Smooth muscle cell (in vitro differentiated cells): ENCODE measurements at regions not wholly inside any gene's neighbourhood (a gene's known extent, or its start where the extent isn't known, plus 50 kb on each side); places are given as distances from the start of the nearest gene placed in this dataset.

Source experiments
- DNase-seq: peaks from one replicate; lab custom pipeline; 2025; ENCODE audit not compliant: unreplicated experiment; lab: John Stamatoyannopoulos, UW
- H2AFZ ChIP-seq: fragments of 200-600 bp; sonication (generic); 2 replicates; pipeline ENCODE4 v1.6.0; 2016; ENCODE audit warnings: antibody characterized with exemption, low read depth, mild to moderate bottlenecking
- H3F3A ChIP-seq: fragments of 200-600 bp; sonication (generic); 2 replicates; pipeline ENCODE4 v1.6.0; 2017; ENCODE audit warnings: antibody characterized with exemption, low read depth
- H3K27ac ChIP-seq: fragments of 200-600 bp; sonication (generic); 2 replicates; pipeline ENCODE4 v1.5.1; 2016; ENCODE audit warnings: low read depth, mild to moderate bottlenecking
- H3K27me3 ChIP-seq: fragments of 200-600 bp; sonication (generic); 2 replicates; pipeline ENCODE4 v1.6.1; 2016; ENCODE audit warnings: low read depth, mild to moderate bottlenecking
- H3K36me3 ChIP-seq: fragments of 200-600 bp; sonication (generic); 2 replicates; pipeline ENCODE4 v1.5.1; 2016; ENCODE audit warnings: low read depth
- H3K4me1 ChIP-seq: fragments of 200-600 bp; sonication (generic); 2 replicates; pipeline ENCODE4 v1.5.1; 2016; ENCODE audit warnings: low read depth
- H3K4me2 ChIP-seq: fragments of 200-600 bp; sonication (generic); 2 replicates; pipeline ENCODE4 v1.6.0; 2016; ENCODE audit warnings: mild to moderate bottlenecking
- H3K4me3 ChIP-seq: fragments of 200-600 bp; sonication (generic); 2 replicates; pipeline ENCODE4 v1.5.1; 2016; ENCODE audit warnings: mild to moderate bottlenecking
- H3K79me2 ChIP-seq: fragments of 200-600 bp; sonication (generic); 2 replicates; pipeline ENCODE4 v1.6.0; 2016; ENCODE audit warnings: low read depth, mild to moderate bottlenecking
- H3K9ac ChIP-seq: fragments of 200-600 bp; sonication (generic); 2 replicates; pipeline ENCODE4 v1.6.0; 2016; ENCODE audit warnings: low read depth
- H3K9me3 ChIP-seq: fragments of 200-600 bp; sonication (generic); replicated peaks from 2 replicates; pipeline ENCODE4 v1.5.1; 2016; ENCODE audit warnings: low read depth
- H4K20me1 ChIP-seq: fragments of 200-600 bp; sonication (generic); 2 replicates; pipeline ENCODE4 v1.6.0; 2016; ENCODE audit warnings: low read depth
- WGBS: methylation state at CpG from one replicate; pipeline ENCODE4 v1.1.7; 2016; ENCODE audit warnings: low lambda C conversion rate; 5-methylcytosine and 5-hydroxymethylcytosine counted together
- TF ChIP-seq, protein P1 (sequence below): fragments of 200-600 bp; sonication (generic); IDR thresholded peaks from 2 replicates; pipeline ENCODE4 v1.5.1; 2017; ENCODE audit warnings: borderline replicate concordance, mild to moderate bottlenecking, antibody characterized with exemption; ENCODE audit not compliant: insufficient read depth, poor library complexity, severe bottlenecking

DNA sequence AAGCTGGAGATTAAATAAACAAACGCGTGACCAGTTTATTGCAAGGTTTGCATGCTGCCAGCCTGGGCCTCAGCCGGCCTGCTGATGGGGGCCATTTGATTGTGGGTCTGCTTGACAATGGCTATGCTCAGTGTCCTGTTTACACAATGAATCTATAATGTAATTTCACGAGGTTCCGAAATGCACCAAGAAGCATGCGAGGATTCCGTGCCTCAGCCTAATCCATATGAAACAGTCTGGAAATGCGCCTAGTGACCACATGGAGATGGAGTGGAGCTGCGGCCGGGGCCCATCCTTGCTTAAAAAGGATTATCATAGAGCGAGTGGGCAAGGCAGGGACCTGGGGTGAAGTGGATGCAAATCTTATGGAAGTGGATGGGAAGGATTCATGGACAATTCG is 382.4 kb downstream of the CDK5RAP2 start:
- 66% methylated on average over 12 of the region's 12 CpGs for WGBS
- TF ChIP-seq, protein P1, sequence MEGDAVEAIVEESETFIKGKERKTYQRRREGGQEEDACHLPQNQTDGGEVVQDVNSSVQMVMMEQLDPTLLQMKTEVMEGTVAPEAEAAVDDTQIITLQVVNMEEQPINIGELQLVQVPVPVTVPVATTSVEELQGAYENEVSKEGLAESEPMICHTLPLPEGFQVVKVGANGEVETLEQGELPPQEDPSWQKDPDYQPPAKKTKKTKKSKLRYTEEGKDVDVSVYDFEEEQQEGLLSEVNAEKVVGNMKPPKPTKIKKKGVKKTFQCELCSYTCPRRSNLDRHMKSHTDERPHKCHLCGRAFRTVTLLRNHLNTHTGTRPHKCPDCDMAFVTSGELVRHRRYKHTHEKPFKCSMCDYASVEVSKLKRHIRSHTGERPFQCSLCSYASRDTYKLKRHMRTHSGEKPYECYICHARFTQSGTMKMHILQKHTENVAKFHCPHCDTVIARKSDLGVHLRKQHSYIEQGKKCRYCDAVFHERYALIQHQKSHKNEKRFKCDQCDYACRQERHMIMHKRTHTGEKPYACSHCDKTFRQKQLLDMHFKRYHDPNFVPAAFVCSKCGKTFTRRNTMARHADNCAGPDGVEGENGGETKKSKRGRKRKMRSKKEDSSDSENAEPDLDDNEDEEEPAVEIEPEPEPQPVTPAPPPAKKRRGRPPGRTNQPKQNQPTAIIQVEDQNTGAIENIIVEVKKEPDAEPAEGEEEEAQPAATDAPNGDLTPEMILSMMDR = no peak

DNA sequence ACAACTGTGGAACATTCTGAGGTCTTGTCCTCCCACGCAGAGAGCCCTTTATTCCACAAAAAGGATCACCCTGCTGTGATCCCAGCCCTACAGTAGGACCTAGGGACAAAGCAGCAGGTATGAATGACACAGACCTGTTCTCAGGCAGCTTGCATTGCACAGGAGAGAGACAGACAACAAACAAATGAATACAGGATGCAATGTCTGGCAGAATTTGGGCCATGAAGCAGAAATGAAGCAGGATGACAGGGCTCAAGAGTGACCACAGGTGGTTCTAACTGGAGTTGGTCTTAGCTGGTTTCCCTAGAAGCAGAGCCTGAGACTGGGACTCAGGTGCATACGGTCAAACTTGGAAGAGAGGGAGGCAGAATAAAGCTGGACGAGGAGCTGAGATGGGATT is 388.8 kb downstream of the CDK5RAP2 start:
- WGBS = 78% methylated on average over 3 of the region's 3 CpGs
- TF ChIP-seq, protein P1 = no peak
- no peaks in the 10 kb centered on the region for H3K9me3 ChIP-seq
- H3K36me3 ChIP-seq = no peaks in the 10 kb centered on the region
- no peaks in the 10 kb centered on the region for H3F3A ChIP-seq
- H3K27me3 ChIP-seq = no peaks in the 10 kb centered on the region
- no peaks in the 10 kb centered on the region for H3K79me2 ChIP-seq
- no peak overlapping the region for H3K9ac ChIP-seq
- H3K4me2 ChIP-seq = no peak overlapping the region
- DNase-seq = no peak
- no peaks in the 10 kb centered on the region for H4K20me1 ChIP-seq
- H3K4me3 ChIP-seq = no peak overlapping the region
- H3K4me1 ChIP-seq = no peaks in the 10 kb centered on the region
- no peak overlapping the region for H2AFZ ChIP-seq
- no peak overlapping the region for H3K27ac ChIP-seq

More for the DNA sequence above, 382.4 kb downstream of the CDK5RAP2 start:
- Histone ChIP-seq H3K9me3 (no peaks in the 10 kb centered on the region), H3K9ac (no peak overlapping the region), H3K36me3 (no peaks in the 10 kb centered on the region), H2AFZ (no peak overlapping the region), H3F3A (no peaks in the 10 kb centered on the region), H3K27ac (no peak overlapping the region), H3K4me1 (no peaks in the 10 kb centered on the region), H4K20me1 (no peaks in the 10 kb centered on the region), H3K27me3 (no peaks in the 10 kb centered on the region), H3K79me2 (no peaks in the 10 kb centered on the region), H3K4me2 (no peak overlapping the region), H3K4me3 (no peak overlapping the region)
- DNase-seq = no peak

DNA sequence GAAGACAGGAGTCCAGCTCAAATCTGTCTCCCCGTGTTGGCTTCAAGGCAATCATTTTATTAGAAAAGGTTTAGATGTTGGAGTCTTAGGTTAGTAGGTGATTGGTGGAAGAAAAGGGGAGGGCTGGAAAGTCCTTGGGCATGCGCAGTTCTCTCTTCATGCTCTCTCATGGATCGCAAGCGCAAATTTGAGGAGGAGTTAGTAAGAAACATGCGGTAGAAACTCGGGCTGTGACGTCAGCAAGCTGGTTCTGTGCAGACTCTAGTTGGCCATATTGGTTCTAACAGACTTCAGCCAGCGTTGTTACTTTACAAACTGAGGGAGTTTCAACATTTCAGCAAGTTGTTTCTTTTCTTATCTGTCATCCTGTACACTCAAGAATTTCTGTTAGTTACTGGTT is 392.2 kb downstream of the CDK5RAP2 start:
- Histone ChIP-seq H3K27ac (no peak overlapping the region), H3K27me3 (no peaks in the 10 kb centered on the region), H3F3A (no peaks in the 10 kb centered on the region), H3K9me3 (no peaks in the 10 kb centered on the region), H3K4me3 (no peak overlapping the region), H3K36me3 (no peaks in the 10 kb centered on the region), H3K4me1 (no peaks in the 10 kb centered on the region), H4K20me1 (no peaks in the 10 kb centered on the region), H3K9ac (no peak overlapping the region), H2AFZ (no peak overlapping the region), H3K4me2 (no peak overlapping the region), H3K79me2 (no peaks in the 10 kb centered on the region)
- WGBS = 66% methylated on average over 8 of the region's 8 CpGs
- TF ChIP-seq, protein P1 = no peak
- DNase-seq = no peak

DNA sequence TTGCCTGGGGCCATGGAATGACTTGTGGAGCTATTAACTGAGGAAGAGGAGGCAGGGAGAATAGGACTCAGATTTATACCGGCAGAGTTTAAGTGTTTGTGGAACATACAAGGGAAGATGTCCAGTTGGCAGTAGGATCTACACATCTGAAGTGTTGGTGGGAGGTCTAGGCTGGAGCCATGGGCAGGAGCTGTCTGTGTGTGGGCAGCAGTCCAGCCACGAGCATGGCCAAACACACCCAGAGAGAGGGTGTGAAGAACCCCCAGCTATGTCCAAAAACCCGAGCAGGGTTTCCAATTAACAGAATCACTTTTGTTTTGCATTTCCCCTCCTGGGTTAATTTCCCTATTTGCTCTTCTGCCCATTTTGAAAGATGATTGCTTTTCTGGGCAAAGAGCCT is 393.7 kb downstream of the CDK5RAP2 start:
- no peak for DNase-seq
- Histone ChIP-seq H3K9me3 (no peaks in the 10 kb centered on the region), H3K4me2 (no peak overlapping the region), H3K4me3 (no peak overlapping the region), H3K27me3 (peaks cover 11% of the 10 kb centered on the region), H3K36me3 (no peaks in the 10 kb centered on the region), H3K4me1 (no peaks in the 10 kb centered on the region), H3F3A (no peaks in the 10 kb centered on the region), H2AFZ (no peak overlapping the region), H3K79me2 (no peaks in the 10 kb centered on the region), H3K9ac (no peak overlapping the region), H4K20me1 (no peaks in the 10 kb centered on the region), H3K27ac (no peak overlapping the region)
- TF ChIP-seq, protein P1 = no peak
- WGBS = 78% methylated on average over 3 of the region's 3 CpGs
